Skin of body (tissue), 1 donor: ENCODE measurements at regions not wholly inside any gene's neighbourhood (a gene's known extent, or its start where the extent isn't known, plus 50 kb on each side); places are given as distances from the start of the nearest gene placed in this dataset.

Source experiments
- DNase-seq: peaks from one replicate; lab custom pipeline; 2025; lab: John Stamatoyannopoulos, UW

DNA sequence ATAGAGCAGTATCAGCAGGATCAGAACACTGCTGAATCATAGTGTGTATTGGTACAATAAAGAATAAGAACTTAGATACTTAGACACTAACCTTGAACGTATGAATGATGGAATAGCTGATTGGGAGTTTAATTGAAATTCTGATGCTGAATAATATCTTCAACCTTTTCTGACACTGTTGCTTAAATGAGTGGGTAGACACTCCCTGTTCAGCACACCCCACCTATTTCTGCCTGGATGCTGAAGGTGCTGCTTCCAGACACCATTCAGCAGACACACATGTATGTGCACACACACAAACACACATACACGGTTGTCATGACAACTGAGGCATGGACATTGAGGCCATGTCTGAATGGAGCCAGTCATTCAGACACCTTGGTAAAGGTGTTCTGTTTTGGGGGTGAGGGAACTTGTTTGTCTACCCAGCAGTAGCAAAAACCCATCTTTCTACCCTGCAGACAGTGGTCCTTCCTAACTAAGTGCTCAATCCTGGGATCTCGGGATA lies 54.3 kb downstream of the TMEM215 start:
- DNase-seq, result no peak

DNA sequence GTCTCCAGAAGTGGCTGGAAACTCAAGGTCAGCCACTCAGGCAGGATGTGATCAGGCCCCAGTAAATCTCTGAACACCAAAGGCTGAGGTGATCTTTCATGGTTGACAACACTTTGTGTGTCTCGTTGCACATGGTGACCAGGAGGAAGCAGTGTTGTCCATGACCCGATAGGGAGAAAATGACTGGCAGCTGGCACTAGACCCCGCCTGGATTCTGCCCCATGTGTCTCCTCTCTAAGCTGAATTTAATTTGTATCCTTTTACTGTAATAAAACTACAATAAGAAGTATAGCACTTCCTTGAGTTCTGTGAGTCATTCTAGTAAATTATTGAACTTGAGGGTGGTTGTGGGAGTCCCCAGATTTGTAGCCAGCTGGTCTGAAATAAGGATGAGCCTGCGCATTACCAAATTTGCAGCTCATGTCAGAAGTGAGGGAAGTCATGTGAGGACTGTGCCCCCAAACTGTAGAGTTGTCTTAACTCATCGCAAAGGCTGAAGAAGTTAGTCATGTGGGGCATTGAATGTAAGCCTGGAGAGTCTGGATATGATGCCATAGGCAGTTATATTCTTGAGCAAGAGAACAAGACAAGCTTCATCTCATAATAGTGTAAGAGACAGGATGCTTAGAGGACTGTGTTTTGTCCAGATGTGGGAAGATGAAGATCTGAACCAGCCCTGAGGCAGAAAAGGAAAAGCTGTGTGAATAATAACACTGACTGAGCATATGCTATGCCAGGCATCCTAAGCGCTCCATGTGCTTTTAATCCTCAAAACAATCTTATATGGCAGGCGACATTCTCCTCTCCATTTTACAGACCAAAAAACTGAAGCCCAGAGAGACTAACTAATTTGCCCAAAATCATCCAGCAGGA lies 55.9 kb downstream of the TMEM215 start:
- DNase-seq, result peak; percentile 57

DNA sequence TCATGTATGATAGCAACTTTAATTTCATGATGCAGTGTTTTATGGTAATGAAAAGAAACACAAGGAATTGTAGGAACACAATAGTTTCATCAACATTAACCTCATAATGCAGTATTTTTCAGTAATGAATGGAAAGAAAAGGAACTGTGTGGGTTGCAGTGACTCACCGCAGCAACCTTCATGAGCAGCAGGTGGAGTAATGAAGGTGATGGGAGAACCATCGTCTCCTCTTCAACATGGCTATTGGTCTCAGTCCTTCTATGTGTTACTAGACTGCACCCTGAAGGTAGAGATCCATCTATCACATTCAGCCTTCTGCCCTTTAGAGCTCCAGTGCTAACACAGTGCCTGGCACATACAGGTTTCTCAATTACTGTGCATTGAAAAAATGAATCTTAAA lies 58.0 kb downstream of the TMEM215 start:
- no peak for DNase-seq

DNA sequence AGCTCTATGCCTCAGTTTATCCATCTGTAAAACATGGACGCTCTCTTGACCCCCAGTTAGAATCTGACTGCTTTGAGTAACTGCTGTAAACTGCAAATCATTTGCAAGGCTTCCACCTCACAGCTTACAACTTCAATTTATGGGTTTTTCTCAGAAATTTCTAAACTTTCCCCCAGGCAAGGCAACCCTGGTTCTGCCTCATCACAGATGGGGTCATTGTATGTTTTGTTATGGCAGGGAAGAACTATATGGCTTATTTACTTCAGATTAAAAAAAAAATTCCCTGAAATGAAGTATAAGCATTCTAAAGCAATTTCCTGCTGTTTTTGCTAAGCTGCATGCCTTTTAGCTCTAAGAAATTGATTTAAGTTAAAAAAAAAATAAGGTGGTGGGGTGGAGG lies 60.0 kb downstream of the TMEM215 start:
- DNase-seq, result no peak

DNA sequence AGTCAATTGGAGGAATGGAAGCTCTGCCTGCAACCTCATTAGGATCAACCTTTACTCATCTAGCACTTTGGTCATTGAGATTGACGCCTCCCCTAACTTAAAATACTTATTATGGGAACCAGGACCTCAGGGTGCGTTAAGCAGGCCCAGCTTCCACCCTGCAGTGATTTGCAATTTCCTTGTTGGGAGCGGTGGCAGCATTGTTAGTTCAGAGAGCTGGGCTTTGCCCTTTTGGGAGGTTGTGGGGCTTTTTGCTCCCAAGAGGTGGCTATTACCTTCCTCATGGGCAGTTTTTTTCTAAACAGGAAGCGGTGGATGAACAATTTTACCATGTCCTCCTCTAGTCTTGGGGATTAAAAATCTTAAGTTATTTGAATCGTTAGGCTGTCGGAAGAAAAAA lies 60.9 kb downstream of the TMEM215 start:
- no peak for DNase-seq

DNA sequence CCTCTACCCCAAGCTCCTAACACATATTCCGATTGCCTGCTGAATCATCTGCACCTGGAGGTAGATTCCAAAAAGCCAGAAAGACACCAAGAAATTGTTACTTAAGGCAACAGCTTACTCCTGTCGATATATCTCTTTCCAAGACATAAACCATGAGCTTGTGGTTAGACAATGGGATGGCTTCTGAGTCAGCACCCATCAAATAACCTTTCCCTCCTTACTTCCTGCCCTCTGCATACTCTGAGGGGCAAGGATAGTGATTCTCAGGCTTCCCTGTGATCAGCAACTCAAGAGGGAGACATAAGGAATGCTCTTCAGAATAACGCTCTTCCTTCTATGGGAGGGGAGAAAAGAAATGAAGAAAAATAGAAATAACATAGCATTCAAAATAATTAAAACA lies 70.9 kb downstream of the TMEM215 start:
- DNase-seq, result no peak

DNA sequence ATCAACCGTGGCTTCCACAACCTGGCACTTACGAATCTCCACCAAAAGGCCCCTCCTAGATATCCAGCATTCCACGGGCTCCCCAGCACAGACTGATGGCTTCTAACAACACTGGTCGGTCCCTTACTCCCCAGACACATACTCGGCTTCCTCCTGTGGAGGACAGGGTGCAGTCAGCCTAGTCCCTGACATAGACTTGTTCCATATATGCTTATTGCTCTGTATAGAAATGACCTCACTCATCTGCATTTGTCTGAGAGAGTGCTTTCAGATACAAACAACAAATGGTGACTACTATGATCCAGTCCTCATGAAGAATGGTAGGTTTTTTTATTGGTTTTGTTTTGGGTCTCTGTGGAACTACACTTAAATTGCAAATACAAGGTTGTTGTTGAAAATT lies 72.4 kb downstream of the TMEM215 start:
- DNase-seq, result no peak

DNA sequence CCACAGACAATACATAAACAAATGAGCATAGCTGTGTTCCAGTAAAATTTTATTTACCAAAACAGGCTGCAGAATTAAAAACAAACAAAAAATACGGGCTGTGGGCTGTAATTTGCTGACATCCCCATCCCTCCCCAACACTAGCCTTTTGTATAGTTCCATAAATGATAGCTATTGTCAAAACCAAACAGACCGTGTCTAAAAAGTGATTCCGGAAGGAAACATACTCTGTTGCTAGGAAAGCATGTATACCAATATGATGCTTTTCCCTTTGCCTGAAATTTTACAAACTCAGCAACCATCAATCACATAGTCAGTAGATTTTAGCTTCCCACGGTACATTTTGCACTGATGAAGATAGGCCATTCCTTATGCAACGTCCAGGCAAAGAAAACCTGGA lies 80.0 kb downstream of the TMEM215 start:
- no peak for DNase-seq

DNA sequence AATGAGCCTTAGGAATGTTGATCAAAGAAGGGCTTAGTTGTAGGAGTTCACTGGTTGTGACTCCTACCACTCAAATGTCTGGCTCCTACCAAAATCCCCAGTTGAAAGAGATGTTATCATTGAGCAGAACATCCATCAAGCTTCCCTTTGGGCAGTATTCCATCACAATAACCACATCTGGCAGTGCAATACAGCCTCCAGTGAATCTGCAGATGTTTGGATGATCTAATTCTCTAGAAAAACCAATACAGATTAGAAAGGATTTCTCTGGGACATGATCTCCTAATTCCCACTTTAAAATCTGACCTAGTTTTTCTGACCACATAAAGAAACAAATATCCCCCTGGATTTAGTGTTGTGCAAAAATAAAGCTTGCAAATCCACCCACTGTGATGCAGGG lies 81.6 kb downstream of the TMEM215 start:
- DNase-seq, result no peak

DNA sequence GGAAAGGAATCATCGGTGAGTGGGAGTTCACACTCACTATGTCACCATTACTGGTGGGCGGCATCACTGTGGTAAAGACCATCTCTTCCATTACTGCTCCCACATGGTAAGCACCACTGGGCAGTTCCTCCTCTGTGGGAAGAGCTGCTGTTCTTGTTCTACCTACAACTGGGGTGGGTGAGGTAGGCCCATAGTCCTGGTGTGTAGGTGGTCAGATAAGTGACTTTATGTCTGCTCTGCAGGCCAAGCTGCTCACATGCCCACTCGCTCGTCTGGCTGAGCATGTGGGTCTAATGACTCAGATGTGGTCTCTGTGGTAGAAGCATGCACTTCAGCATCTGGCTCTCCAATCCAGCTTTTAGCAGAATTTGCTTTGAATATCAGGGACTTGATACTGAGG lies 82.9 kb downstream of the TMEM215 start:
- DNase-seq, result no peak

DNA sequence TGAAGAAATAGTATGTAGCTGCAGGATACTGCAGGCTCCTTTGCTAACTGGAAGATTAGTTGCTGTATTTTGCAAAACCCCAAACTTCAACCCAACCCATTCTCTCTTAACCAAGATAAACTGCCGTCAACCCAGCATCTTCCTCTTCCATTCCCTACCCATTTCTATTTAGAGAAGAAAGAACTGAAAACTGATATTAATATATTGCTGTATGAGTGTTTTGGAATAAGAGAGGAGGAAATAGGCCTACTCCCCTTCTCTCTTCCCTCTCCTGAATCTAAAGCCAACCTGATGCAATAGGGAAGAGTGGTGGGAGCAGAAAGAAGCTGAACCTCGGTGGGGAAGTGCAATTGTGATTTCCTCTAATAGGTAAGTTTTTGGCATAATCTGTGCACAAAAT lies 83.7 kb downstream of the TMEM215 start:
- no peak for DNase-seq

DNA sequence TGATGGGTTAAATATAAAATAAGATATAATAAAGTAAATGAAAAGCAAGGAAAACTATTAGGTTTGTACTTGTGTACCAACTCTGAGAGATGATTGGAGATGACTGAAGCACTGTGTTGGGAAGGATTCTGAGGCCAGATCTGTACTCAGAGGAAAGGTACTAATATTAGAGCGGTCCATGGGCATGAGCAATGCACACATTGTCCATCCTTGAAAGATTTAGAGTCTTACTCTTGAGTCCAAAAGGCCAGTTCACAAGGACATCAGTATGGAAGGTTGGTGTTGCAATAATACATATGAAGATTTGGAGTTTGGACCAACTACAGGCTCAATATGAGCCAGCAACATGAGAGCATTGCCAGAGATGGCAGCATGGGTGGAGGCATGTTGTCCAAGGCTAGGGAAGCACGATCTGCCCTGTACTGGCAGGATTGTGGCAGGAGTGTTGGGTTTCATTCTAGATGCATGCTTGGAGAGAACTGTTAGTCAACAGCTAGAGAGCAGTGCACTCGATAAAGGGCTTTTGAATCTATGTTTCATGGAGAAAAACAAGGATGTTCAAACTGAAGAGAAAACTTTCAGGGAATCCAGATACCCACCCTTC lies 84.4 kb downstream of the TMEM215 start:
- no peak for DNase-seq

DNA sequence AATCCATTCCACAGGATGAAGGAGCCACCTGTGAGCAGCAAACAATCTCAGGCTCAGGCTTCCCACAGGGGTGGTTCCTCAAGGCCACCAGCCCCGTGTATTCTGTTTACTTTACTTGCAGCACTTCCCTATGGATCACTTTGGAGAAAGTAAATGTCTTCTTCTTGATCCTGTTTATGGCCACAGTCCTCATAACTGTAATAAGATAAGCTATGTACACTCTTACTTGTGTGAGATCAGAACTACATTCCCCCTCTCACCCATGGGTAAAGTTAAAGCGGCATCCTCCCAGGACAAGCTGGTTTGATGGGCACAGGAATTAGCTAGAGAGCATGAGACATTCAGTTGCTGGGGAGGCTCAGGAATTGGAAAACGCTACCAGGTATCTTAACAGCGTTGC lies 86.1 kb downstream of the TMEM215 start:
- DNase-seq, result no peak

DNA sequence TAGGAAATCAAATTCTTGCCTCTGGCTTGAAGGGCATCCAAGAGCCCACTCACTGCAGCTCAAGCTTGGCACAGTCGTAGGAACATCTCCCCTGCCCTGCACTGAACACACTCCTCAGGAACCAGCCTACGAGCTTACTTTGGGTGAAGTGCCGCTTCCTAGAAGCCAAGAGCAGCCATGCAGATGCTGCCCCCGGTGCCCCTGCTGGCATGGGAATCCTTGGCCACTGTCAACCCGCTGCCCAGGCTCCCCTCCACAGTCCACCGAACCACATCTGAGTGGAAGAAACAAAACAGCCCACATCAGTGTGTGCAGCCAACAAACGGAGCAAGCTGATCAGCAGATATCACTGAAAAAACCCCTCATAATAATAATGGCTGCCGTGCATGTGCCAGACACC lies 89.8 kb downstream of the TMEM215 start:
- no peak for DNase-seq

DNA sequence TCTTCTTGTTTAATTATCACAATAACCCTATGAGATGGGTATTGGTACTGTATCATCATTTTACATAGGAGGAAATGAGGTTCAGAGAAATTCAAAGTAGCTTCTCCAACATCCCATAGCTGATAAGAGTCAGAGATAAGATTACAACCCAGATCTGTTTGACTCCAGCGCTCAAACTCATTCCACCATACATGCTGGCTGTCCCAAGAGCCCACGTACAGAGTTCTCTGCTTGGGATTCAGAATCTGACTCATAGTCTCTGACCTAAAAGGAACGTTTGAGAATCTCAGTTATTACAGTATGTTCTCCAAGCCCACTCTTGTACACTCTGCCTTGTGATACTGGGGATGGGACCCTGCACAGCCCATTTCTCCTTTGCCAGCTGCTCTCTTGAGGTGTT lies 90.2 kb downstream of the TMEM215 start:
- no peak for DNase-seq

DNA sequence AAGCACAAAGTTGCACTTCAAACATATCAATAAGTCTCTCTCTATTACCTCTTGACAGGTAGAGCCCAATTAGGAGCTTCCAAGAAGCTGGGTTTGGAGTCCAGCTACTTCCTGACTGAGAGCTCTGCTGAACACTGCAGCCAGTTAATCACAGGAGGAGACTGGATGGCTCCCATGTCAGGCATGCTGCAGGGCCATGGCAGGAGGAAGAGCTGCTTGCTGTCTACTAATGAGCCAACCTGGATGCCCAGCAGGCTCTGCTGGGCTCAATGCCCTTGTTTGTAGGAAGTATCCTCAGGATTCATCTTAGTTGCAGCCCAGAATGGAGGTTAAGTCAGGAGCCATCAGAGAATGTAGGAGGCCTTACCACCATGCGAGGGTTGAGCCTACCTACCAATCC lies 91.9 kb downstream of the TMEM215 start:
- no peak for DNase-seq

DNA sequence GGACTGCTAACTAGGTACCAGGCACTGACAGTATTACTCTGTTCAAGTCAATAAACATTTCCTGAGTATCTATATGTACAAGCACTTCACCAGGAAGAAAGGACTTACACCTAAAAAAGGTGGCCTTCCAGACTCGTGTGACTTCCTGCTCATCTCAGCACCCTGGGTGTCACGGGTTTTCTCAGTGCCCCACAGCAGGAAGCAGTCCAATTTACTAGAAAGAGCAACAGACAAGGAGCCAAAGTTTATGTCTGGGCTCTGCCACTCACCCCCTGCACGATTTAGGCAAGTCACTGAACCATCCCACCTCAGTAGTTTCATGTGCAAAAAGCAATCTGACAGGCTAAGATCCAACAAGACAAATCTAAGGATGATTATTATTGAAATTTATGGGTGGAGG lies 92.4 kb downstream of the TMEM215 start:
- DNase-seq, result no peak

DNA sequence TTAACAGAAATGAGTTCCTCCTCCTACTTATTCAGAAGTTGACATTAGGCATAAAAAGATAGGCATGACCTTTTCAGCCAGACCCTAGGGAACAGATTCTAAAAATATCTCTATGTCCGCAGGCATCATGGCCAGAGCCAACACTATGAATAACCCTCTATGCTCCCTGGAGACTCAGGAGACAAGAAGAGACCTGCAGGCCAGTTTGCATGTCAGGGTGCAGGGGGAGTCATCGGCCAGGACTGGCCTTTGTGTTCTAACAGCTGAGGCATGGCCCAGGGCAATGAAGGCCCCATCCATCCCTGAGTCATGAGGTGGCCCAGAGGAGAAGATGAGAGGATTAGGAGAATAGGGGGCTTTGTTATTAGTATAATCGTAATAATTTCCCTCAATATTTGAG lies 93.8 kb downstream of the TMEM215 start:
- no peak for DNase-seq

DNA sequence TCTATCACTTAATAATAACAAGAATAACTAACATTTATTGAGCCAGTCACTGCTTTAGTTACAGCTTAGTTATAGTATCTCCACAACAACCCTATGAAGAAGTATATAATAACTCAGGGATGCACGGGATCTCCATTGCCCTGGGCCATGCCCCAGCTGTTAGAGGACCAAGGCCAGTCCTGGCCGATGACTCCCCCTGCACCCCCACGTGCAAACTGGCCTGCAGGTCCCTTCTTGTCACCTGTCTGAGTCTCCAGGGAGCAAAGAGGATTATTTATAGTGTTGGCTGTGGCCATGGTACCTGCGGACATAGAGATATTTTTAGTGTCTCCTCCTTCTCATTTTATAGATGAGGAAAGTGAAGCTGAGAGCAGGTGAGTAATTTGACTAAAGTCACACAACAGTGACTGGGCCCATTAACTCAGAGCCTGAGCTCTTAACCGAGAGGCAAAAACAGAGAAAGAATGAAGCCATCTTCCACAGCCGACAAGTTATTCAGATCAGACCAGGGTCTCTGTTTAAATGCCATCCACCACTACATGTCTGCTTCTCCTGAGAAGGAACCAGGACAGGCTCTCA lies 94.4 kb downstream of the TMEM215 start:
- no peak for DNase-seq

DNA sequence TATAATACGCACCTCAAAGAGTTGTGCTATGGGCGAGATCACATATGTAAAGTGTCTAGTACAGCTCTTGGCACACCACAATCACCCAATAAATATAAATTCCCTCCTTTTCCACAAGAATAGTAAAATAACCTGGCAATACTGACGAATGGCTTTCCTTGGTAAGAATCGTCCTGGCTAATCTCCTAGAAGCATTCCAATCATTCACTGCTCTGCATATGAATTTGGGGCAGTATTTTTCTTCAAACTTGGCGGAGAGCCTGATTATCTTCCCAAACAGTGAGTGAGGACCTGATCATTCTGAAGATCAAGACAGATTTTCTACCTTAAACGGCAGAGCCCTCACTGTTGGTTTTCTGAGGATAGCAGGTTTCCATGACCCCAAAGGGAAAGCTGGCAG lies 96.0 kb downstream of the TMEM215 start:
- no peak for DNase-seq

DNA sequence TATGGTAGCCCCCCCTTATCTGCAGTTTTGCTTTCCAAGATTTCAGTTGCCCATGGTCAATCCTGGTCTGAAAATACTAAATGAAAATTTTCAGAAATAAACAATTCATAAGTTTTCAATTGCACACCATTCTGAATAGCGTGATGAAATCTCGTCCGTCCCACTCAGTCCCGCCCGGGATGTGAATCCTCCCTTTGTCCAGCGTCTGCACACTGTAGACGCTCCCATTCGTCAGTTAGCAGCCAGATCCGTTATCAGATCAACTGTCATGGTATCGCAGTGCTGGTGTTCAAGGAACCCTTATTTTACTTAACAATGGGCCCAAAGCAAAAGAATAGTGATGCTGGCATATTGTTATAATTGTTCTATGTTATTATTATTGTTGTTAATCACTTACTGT lies 98.6 kb downstream of the TMEM215 start:
- DNase-seq, result no peak

DNA sequence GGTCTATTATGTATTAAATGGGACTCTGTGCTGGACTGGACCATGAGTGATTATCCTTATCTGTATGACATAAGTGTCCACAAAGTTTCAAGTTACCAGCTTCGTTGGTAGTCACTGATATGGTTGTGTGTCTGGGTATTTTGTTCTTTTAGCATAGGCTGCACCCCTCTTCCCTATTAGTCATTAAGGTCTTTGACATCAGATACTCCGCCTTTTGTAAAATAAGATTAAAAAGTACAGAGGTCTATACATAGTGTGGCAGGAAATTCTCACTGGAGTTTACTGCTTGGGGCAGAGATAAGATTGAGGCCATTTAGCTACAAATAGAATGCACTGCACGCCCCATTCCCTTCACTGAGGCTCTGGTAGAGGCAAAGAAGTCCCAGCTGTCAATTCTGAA lies 99.4 kb downstream of the TMEM215 start:
- DNase-seq, result no peak

DNA sequence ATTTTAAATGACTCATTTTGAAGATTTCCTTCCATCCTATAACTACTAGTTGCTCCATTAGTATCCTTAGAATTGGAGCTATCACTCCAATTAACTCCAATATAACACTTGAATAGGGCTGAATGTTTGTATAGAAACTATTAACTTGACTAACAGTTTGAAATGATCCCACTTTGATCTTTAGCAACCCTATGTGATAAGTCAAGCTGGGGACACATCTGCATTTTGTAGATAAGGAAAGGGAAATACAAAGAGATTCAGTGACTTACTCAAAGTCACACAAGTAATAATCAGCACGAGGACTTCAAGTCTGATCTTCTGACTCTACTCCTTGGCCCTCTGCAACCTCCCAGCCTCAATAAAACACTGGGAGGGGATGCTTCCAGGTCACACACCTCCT lies 101.1 kb downstream of the TMEM215 start:
- DNase-seq, result no peak
